Stimulated activated CD4-positive, alpha-beta T cell treated with anti-CD3 and anti-CD28 coated beads, Interleukin-12 subunit alpha, Interleukin-12 subunit beta, amount 100 ng/mL, for 24 hours (primary cell): ENCODE measurements at regions not wholly inside any gene's neighbourhood (a gene's known extent, or its start where the extent isn't known, plus 50 kb on each side); places are given as distances from the start of the nearest gene placed in this dataset.

ENCODE experiments used
- DNase-seq, 2 experiments: peaks; one replicate each; pipeline ENCODE4 v3.0.0-alpha.2; 2020; ENCODE audit warnings: low read depth in 2 of 2

- no peak for DNase-seq
Observed at GRCh38 chr15:29611057-29611456, 211.2 kb downstream of the TJP1 start.

- DNase-seq: no peak
Observed at GRCh38 chr15:29601811-29602210, 220.5 kb downstream of the TJP1 start.

- no peak for DNase-seq
Observed at GRCh38 chr15:29600262-29600661, 222.0 kb downstream of the TJP1 start.

- no peak for DNase-seq
Observed at GRCh38 chr15:29596266-29596665, 226.0 kb downstream of the TJP1 start.

GRCh38 chr15:29593629-29594028 lies 228.6 kb downstream of the TJP1 start:
- DNase-seq: no peak

GRCh38 chr15:29593111-29593510 lies 229.2 kb downstream of the TJP1 start:
- no peak for DNase-seq

- DNase-seq: no peak
Observed at GRCh38 chr15:29590701-29591100, 231.6 kb downstream of the TJP1 start.

- no peak for DNase-seq
Observed at GRCh38 chr15:29589975-29590374, 232.3 kb downstream of the TJP1 start.

- DNase-seq: no peak
Observed at GRCh38 chr15:29589416-29589815, 232.9 kb downstream of the TJP1 start.

GRCh38 chr15:29573197-29573838 lies 248.9 kb downstream of the TJP1 start:
- DNase-seq: no peak

GRCh38 chr15:29571792-29572431 lies 250.4 kb downstream of the TJP1 start:
- DNase-seq: no peak

GRCh38 chr15:29570948-29571791 lies 251.1 kb downstream of the TJP1 start:
- DNase-seq: peak in 1 of 2 experiments; percentile 13

- DNase-seq: no peak
Observed at GRCh38 chr15:29570121-29570947, 251.9 kb downstream of the TJP1 start.

GRCh38 chr15:29569533-29570092 lies 252.7 kb downstream of the TJP1 start:
- no peak for DNase-seq

GRCh38 chr15:29568840-29569532 lies 253.3 kb downstream of the TJP1 start:
- DNase-seq: no peak

GRCh38 chr15:29567336-29567735 lies 254.9 kb downstream of the TJP1 start:
- DNase-seq: no peak

GRCh38 chr15:29566914-29567313 lies 255.4 kb downstream of the TJP1 start:
- no peak for DNase-seq

GRCh38 chr15:29563112-29563511 lies 259.2 kb downstream of the TJP1 start:
- no peak for DNase-seq

GRCh38 chr15:29560896-29561295 lies 261.4 kb downstream of the TJP1 start:
- DNase-seq: no peak

- no peak for DNase-seq
Observed at GRCh38 chr15:29558261-29558660, 264.0 kb downstream of the TJP1 start.

- no peak for DNase-seq
Observed at GRCh38 chr15:29557171-29557570, 265.1 kb downstream of the TJP1 start.
